ENCODE measurements at regions not wholly inside any gene's neighbourhood (a gene's known extent, or its start where the extent isn't known, plus 50 kb on each side); places are given as distances from the start of the nearest gene placed in this dataset.

GRCh38 chr7:17672783-17673182 is 267.5 kb downstream of the SNX13 start:
- Histone ChIP-seq H3K27ac (ENCODE audit: low read depth in 2 of 2, low read length in 1 of 2) (no peak overlapping the region), H3K9ac (no peak overlapping the region), H3K79me2 (ENCODE audit: insufficient read depth) (no peaks in the 10 kb centered on the region), H3K9me3 (no peaks in the 10 kb centered on the region), H2AFZ (ENCODE audit: low read depth) (no peak overlapping the region; the same call in 1 of the 2 replicates), H3K4me3 (ENCODE audit: low read depth in 2 of 2, low read length in 1 of 2) (no peak overlapping the region), H3F3A (replicated peaks; ENCODE audit: insufficient read depth) (peaks cover 7% of the 10 kb centered on the region), H3K4me1 (ENCODE audit: control insufficient read depth in 1 of 2, insufficient read depth in 2 of 2, low read depth in 1 of 2, low read length in 1 of 2) (no peaks in the 10 kb centered on the region), H3K4me2 (no peak overlapping the region), H3K9me2 (no peaks in the 10 kb centered on the region), H3K27me3 (ENCODE audit: insufficient read depth) (no peaks in the 10 kb centered on the region), H3K36me3 (replicated peaks in 1 of 2; ENCODE audit: control insufficient read depth in 1 of 2, insufficient read depth in 2 of 2, low read length in 1 of 2) (no peaks in the 10 kb centered on the region), H4K20me1 (ENCODE audit: insufficient read depth) (no peaks in the 10 kb centered on the region)
- WGBS (ENCODE audit: low lambda C conversion rate), result 24% methylated on average over 4 of the region's 4 CpGs
- no peak for DNase-seq
- ChIA-PET POLR2A (no interaction called here), CTCF (interaction anchor here (1.5 to 2.6 kb wide), 2 partner anchors 8 to 97 kb away, joined by 4 to 14 read pairs; no protein-coding TSS in a partner anchor)
- TF ChIP-seq RXRA (IDR thresholded peaks at IDR 0.05; ENCODE audit: borderline replicate concordance, low read depth), result no peak
- TF ChIP-seq IRF3 (IDR thresholded peaks at IDR 0.05; ENCODE audit: low read depth, low read length), result no peak
- no peak for TF ChIP-seq TAF1 (IDR thresholded peaks at IDR 0.05; ENCODE audit: borderline replicate concordance, low read depth, low read length)
- no peak for TF ChIP-seq YY1 (IDR thresholded peaks at IDR 0.05; ENCODE audit: low read depth)
- no peak for TF ChIP-seq FOXM1 (IDR thresholded peaks at IDR 0.05; ENCODE audit: low read depth)
- TF ChIP-seq MAX (IDR thresholded peaks at IDR 0.05; ENCODE audit: low read depth), result no peak
- TF ChIP-seq TEAD4 (IDR thresholded peaks at IDR 0.05; ENCODE audit: borderline replicate concordance, insufficient read depth), result no peak
- TF ChIP-seq FOSL2 (IDR thresholded peaks at IDR 0.05; ENCODE audit: borderline replicate concordance, low read depth), result no peak
- no peak for TF ChIP-seq PBX3 (IDR thresholded peaks at IDR 0.05)
- no peak for TF ChIP-seq GABPA (IDR thresholded peaks at IDR 0.05; ENCODE audit: low read depth)
- no peak for TF ChIP-seq ELF1 (IDR thresholded peaks at IDR 0.05)
- no peak for TF ChIP-seq RAD21 (IDR thresholded peaks at IDR 0.05; ENCODE audit: low read length)

- Histone ChIP-seq H3K4me2 (no peak overlapping the region), H2AFZ (ENCODE audit: low read depth) (no peak overlapping the region), H3K27ac (ENCODE audit: low read depth in 2 of 2, low read length in 1 of 2) (no peak overlapping the region), H3K79me2 (ENCODE audit: insufficient read depth) (no peaks in the 10 kb centered on the region), H3K4me3 (ENCODE audit: low read depth in 2 of 2, low read length in 1 of 2) (no peak overlapping the region), H3K9ac (no peak overlapping the region), H3K9me2 (no peaks in the 10 kb centered on the region), H3K4me1 (ENCODE audit: control insufficient read depth in 1 of 2, insufficient read depth in 2 of 2, low read depth in 1 of 2, low read length in 1 of 2) (peaks cover 0 to 1% of the 10 kb centered on the region in 2 experiments; a peak in 2 of 4 replicates), H3K9me3 (no peaks in the 10 kb centered on the region), H3K27me3 (ENCODE audit: insufficient read depth) (no peaks in the 10 kb centered on the region), H3K36me3 (replicated peaks in 1 of 2; ENCODE audit: control insufficient read depth in 1 of 2, insufficient read depth in 2 of 2, low read length in 1 of 2) (no peaks in the 10 kb centered on the region), H3F3A (replicated peaks; ENCODE audit: insufficient read depth) (peaks cover 7% of the 10 kb centered on the region), H4K20me1 (ENCODE audit: insufficient read depth) (no peaks in the 10 kb centered on the region)
- no peak for DNase-seq
- 33% methylated on average over 8 of the region's 8 CpGs for WGBS (ENCODE audit: low lambda C conversion rate)
- TF ChIP-seq FOXJ3 (CRISPR knock-in tag; IDR thresholded peaks at IDR 0.05) (no peak), TAF1 (IDR thresholded peaks at IDR 0.05; ENCODE audit: borderline replicate concordance, low read depth, low read length) (no peak), EP300 (IDR thresholded peaks at IDR 0.05; ENCODE audit: borderline replicate concordance in 1 of 2, low read depth in 1 of 2, low read length in 1 of 2) (no peak), ELF1 (IDR thresholded peaks at IDR 0.05) (no peak), POLR2AphosphoS5 (IDR thresholded peaks at IDR 0.05; ENCODE audit: low read depth, low read length) (no peak), MAX (IDR thresholded peaks at IDR 0.05; ENCODE audit: low read depth) (no peak), USF2 (IDR thresholded peaks at IDR 0.05; ENCODE audit: borderline replicate concordance, low read depth, low read length) (no peak), TCF12 (IDR thresholded peaks at IDR 0.05) (no peak)
- CTCF ChIA-PET, result interaction anchor here (1.3 kb wide), 1 partner anchor 32 kb away, joined by 3 read pairs; no protein-coding TSS in a partner anchor
- POLR2A ChIA-PET, result no interaction called here
Measured at GRCh38 chr7:17674166-17674942, 265.9 kb downstream of the SNX13 start.

All from SK-N-SH (cell line).